Activated CD4-positive, alpha-beta T cell treated with anti-CD3 and anti-CD28 coated beads, Interleukin-2, amount 50 U/mL, for 48 hours (primary cell): ENCODE measurements at regions not wholly inside any gene's neighbourhood (a gene's known extent, or its start where the extent isn't known, plus 50 kb on each side); places are given as distances from the start of the nearest gene placed in this dataset.
"Not testable (repeated sequence)": the region's sequence is repeated elsewhere in the genome, so short reads cannot be mapped to it uniquely, and the experiment has no call there.

Experiments
- DNase-seq, 2 experiments: peaks; one replicate each; pipeline ENCODE4 v3.0.0-alpha.2; 2020

GRCh38 chr7:85866540-85866939 lies 679.7 kb upstream of the SEMA3D start:
- DNase-seq = no peak

- no peak for DNase-seq
Observed at GRCh38 chr7:85851571-85852193, 664.8 kb upstream of the SEMA3D start.

GRCh38 chr7:85850381-85850780 lies 663.5 kb upstream of the SEMA3D start:
- DNase-seq = no peak

GRCh38 chr7:85840554-85840953 lies 653.7 kb upstream of the SEMA3D start:
- DNase-seq = no peak

GRCh38 chr7:85833066-85833465 lies 646.2 kb upstream of the SEMA3D start:
- no peak for DNase-seq

- DNase-seq = no peak
Observed at GRCh38 chr7:85830982-85831381, 644.1 kb upstream of the SEMA3D start.

- DNase-seq = no peak
Observed at GRCh38 chr7:85829817-85830432, 643.1 kb upstream of the SEMA3D start.

- DNase-seq = no peak
Observed at GRCh38 chr7:85829176-85829575, 642.3 kb upstream of the SEMA3D start.

- no peak for DNase-seq
Observed at GRCh38 chr7:85828614-85829013, 641.8 kb upstream of the SEMA3D start.

- DNase-seq = no peak
Observed at GRCh38 chr7:85823396-85824080, 636.7 kb upstream of the SEMA3D start.

- no peak for DNase-seq
Observed at GRCh38 chr7:85821926-85822325, 635.1 kb upstream of the SEMA3D start.

- no peak for DNase-seq
Observed at GRCh38 chr7:85820702-85821443, 634.0 kb upstream of the SEMA3D start.

- no peak for DNase-seq
Observed at GRCh38 chr7:85815526-85815925, 628.7 kb upstream of the SEMA3D start.

GRCh38 chr7:85806321-85806720 lies 619.5 kb upstream of the SEMA3D start:
- no peak for DNase-seq

- no peak for DNase-seq
Observed at GRCh38 chr7:85805656-85806055, 618.8 kb upstream of the SEMA3D start.

GRCh38 chr7:85805249-85805648 lies 618.4 kb upstream of the SEMA3D start:
- no peak for DNase-seq

- no peak for DNase-seq
Observed at GRCh38 chr7:85802211-85802610, 615.4 kb upstream of the SEMA3D start.

- no peak for DNase-seq
Observed at GRCh38 chr7:85796956-85797355, 610.1 kb upstream of the SEMA3D start.

- not testable (repeated sequence) for DNase-seq
Observed at GRCh38 chr7:85791098-85791497, 604.2 kb upstream of the SEMA3D start.

GRCh38 chr7:85781606-85782005 lies 594.8 kb upstream of the SEMA3D start:
- no peak for DNase-seq

- DNase-seq = no peak
Observed at GRCh38 chr7:85776691-85777345, 590.0 kb upstream of the SEMA3D start.

- DNase-seq = no peak
Observed at GRCh38 chr7:85775431-85775830, 588.6 kb upstream of the SEMA3D start.

- no peak for DNase-seq
Observed at GRCh38 chr7:85774986-85775385, 588.1 kb upstream of the SEMA3D start.
